ENCODE measurements at regions not wholly inside any gene's neighbourhood (a gene's known extent, or its start where the extent isn't known, plus 50 kb on each side); places are given as distances from the start of the nearest gene placed in this dataset.
"Not testable (repeated sequence)": the region's sequence is repeated elsewhere in the genome, so short reads cannot be mapped to it uniquely, and the experiment has no call there.

GRCh38 chr9:89669361-89669842 is 64.6 kb downstream of the GADD45G start:
- DNase-seq (ENCODE audit: low spot score) (no peak), ATAC-seq (no peak)
- intact Hi-C loops (cut with DNase I) = no loop called here

GRCh38 chr9:89670114-89670513 is 65.3 kb downstream of the GADD45G start:
- ATAC-seq = no peak
- intact Hi-C loops (cut with DNase I) = no loop called here
- DNase-seq (ENCODE audit: low spot score) = no peak

- ATAC-seq = no peak
- intact Hi-C loops (cut with DNase I) = no loop called here
- DNase-seq (ENCODE audit: low spot score) = no peak
Measured at GRCh38 chr9:89670801-89671434, 66.1 kb downstream of the GADD45G start.

- intact Hi-C loops (cut with DNase I) = no loop called here
- ATAC-seq = peak; percentile 7
Measured at GRCh38 chr9:89674667-89675057, 69.8 kb downstream of the GADD45G start.

GRCh38 chr9:89675058-89675742 is 70.4 kb downstream of the GADD45G start:
- DNase-seq (ENCODE audit: low spot score) = no peak
- ATAC-seq = peak; percentile 91
- intact Hi-C loops (cut with DNase I) = no loop called here

More at GRCh38 chr9:89674667-89675057, 69.8 kb downstream of the GADD45G start:
- no peak for DNase-seq (ENCODE audit: low spot score)

- DNase-seq (ENCODE audit: low spot score) (no peak), ATAC-seq (no peak)
- intact Hi-C loops (cut with DNase I) = no loop called here
Measured at GRCh38 chr9:89676281-89676680, 71.5 kb downstream of the GADD45G start.

- no peak for DNase-seq (ENCODE audit: low spot score)
- ATAC-seq = no peak
- intact Hi-C loops (cut with DNase I) = no loop called here
Measured at GRCh38 chr9:89677702-89678395, 73.0 kb downstream of the GADD45G start.

- DNase-seq (ENCODE audit: low spot score) (no peak), ATAC-seq (no peak)
- intact Hi-C loops (cut with DNase I) = no loop called here
Measured at GRCh38 chr9:89678396-89679015, 73.7 kb downstream of the GADD45G start.

- ATAC-seq (no peak), DNase-seq (ENCODE audit: low spot score) (no peak)
- intact Hi-C loops (cut with DNase I) = no loop called here
Measured at GRCh38 chr9:89679016-89679415, 74.2 kb downstream of the GADD45G start.

GRCh38 chr9:89679581-89679980 is 74.8 kb downstream of the GADD45G start:
- ATAC-seq (no peak), DNase-seq (ENCODE audit: low spot score) (no peak)
- intact Hi-C loops (cut with DNase I) = no loop called here

GRCh38 chr9:89680547-89681467 is 76.0 kb downstream of the GADD45G start:
- DNase-seq (ENCODE audit: low spot score) (no peak), ATAC-seq (no peak)
- intact Hi-C loops (cut with DNase I) = no loop called here

GRCh38 chr9:89681468-89681859 is 76.7 kb downstream of the GADD45G start:
- ATAC-seq; intact Hi-C loops (cut with DNase I): not testable (repeated sequence)
- peak; percentile 19 for DNase-seq (ENCODE audit: low spot score)

GRCh38 chr9:89683626-89684025 is 78.8 kb downstream of the GADD45G start:
- DNase-seq (ENCODE audit: low spot score) (peak; percentile 33), ATAC-seq (no peak)
- intact Hi-C loops (cut with DNase I) = no loop called here

- DNase-seq (ENCODE audit: low spot score) (no peak), ATAC-seq (no peak)
- intact Hi-C loops (cut with DNase I) = no loop called here
Measured at GRCh38 chr9:89684218-89684617, 79.4 kb downstream of the GADD45G start.

GRCh38 chr9:89684912-89685636 is 80.3 kb downstream of the GADD45G start:
- peak; percentile 47 for DNase-seq (ENCODE audit: low spot score)
- intact Hi-C loops (cut with DNase I) = no loop called here

GRCh38 chr9:89685698-89686097 is 80.9 kb downstream of the GADD45G start:
- intact Hi-C loops (cut with DNase I) = no loop called here
- peak; percentile 22 for ATAC-seq
- DNase-seq (ENCODE audit: low spot score) = peak; percentile 23

More at GRCh38 chr9:89684912-89685636, 80.3 kb downstream of the GADD45G start:
- peak; percentile 45 for ATAC-seq

- DNase-seq (ENCODE audit: low spot score) = peak; percentile 42
- peak; percentile 38 for ATAC-seq
- intact Hi-C loops (cut with DNase I) = no loop called here
Measured at GRCh38 chr9:89686126-89686525, 81.3 kb downstream of the GADD45G start.

GRCh38 chr9:89686621-89687020 is 81.8 kb downstream of the GADD45G start:
- DNase-seq (ENCODE audit: low spot score) = peak; percentile 46
- intact Hi-C loops (cut with DNase I) = no loop called here
- ATAC-seq = no peak
